GM19328 (cell line): ENCODE measurements at regions not wholly inside any gene's neighbourhood (a gene's known extent, or its start where the extent isn't known, plus 50 kb on each side); places are given as distances from the start of the nearest gene placed in this dataset.

Experiments
- ATAC-seq: cut with Tn5 transposase; IDR thresholded peaks from one replicate; pipeline ENCODE4 v1.9.1; 2021; ENCODE audit warnings: mild to moderate bottlenecking, moderate library complexity; ENCODE audit not compliant: unreplicated experiment

DNA sequence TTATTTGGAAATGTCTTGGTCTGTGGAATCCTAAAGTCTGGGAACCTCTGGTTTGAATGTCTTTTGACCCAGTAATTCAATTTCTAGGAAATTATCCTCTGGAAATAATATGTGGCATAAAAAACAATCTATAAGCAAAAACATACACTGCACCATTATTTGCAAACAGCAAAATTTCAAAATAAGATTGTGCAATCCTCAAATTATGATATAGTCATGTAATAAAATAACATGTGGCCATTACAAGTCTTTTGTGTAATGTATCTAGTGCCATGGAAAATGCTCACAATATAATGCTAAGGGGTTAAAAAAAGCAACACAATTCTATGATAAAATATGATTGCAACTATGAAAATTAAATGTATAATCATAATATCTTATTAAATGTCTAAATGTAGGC lies 312.9 kb upstream of the RUNX1 start:
- ATAC-seq: no peak

DNA sequence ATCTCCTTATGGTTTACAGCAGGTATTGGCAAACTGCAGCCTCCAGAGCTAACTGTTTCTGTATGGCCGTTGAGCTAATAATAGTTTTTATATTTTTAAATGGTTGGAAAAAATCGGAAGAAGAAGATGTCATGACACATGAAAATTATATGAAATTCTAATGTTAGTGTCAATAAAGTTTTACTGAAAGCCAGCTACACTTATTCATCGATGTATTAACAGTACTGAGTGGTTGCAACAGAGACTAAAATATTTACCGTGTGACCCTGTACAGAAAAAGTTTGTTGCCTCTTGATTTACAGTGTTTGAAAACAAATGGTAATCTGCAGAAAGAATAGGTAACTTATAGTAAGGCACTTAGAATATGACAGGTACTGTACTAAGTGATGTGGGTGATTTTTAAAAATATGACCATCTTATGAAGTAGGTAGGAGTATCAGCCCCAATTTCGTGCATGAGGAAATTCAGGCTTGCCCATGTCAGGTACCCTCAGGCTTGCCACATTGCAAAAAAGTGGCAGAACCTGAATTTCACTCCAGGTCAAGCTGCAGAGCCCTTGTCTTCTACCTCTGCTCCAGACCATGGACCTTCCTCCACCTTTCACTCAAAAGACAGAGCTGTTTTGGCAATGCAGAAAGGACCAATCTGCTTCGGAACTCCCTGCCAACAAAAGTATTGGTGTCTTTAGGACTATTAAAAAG lies 311.9 kb upstream of the RUNX1 start:
- ATAC-seq: no peak

DNA sequence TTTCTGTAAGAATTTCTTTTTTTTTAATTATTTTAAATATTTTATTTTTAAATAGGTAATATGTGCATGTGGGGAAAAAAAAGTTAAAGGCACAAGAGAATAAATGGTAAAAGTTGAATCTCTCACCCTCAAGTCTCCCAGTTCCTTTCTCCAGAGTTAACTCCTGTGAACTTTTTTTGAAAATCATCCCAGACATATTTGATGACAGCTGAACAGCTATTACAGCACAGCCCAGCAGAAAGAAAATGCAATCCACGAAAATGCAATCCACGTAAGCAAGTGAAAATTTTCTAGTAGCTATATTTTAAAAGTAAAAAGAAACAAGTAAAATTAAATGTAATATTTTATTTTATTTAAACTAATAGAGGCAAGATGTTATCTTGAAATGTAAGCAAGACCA lies 310.0 kb upstream of the RUNX1 start:
- no peak for ATAC-seq

DNA sequence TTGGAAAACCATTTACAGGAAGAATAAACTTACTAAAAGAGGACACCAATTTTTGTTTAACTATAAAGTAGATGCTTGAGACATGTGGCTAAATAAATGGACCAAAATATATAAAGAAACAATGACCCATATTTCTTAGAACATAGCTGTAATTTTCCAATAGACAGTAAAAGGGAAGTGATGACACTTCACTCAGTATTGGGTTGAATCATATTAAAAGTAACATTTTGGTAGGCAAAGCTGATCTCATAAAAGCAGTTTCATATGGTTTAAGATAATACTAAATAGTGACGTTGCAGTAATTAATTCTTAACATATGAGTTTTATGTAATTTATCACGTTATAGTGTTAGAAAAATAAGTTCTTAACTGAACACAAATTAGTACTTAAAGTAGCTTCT lies 308.9 kb upstream of the RUNX1 start:
- ATAC-seq: no peak

DNA sequence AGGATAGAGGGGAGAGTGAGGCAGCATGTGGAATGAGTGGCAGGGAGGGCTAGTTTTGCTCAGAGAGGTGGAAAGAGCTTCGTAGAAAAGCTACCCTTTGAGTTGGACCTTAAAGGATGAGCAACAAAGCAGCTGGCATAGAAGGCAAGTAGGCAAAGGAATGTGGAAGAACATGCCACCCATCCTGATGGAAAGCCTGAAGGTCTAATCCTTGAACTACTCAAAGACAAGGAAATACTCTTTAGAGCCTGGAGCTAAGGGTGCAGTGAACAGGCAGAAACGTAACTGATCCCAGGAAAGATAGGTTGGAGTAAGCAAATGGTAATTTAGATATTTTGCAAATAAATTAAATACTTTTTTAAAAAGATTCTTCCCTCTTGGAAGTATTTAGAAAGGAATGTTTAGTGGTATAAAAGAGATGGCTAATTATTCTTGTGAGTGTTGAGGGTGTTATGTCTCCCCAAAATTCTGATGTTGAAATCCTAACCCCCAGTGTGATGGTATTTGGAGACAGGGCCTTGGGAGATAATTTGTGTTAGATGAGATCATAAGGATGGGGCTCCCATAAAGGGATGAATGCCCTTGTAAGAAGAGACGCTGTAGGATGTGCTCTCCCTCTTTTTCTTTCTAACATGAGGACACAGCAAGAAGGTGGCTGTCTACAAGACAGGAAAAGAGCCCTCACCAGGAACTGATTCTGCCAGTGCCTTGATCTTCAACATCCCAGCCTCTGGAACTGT lies 308.1 kb upstream of the RUNX1 start:
- ATAC-seq: no peak

DNA sequence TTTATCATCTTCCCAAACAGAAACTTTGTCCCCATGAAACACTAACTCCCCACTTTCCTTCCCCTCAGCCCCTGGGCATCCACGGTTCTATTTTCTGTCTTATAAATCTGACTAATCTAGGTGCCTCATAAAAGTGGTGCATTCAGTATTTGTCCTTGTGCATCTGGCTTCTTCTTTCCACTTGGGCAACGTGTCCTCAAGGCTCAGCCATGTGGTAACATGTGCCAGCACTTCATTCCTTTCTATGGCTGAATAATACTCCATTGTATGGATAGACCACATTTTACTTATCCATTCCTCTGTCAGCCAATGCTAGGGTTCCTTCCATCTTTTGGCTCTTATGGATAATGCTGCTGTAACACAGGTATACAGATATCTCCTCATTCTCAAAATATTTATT lies 305.0 kb upstream of the RUNX1 start:
- no peak for ATAC-seq

DNA sequence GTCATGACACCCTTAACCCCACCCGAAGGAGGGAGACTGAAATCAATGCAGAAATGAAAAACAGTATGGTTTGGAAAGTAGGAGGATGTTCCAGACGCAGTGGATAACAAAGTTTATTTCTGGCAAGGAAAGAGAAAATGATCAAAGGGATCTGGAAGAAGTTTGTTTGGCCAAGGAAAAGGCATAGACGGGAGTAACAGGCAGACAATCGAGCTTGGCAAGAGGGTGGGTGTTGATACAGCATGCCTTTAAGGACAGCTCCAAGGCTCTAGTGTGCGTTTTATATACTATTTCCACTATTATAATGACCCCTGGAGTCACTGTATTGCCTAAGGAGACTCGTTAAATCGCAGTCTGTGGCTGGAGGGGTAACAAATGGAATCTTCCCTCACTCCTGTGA lies 303.7 kb upstream of the RUNX1 start:
- ATAC-seq: no peak

DNA sequence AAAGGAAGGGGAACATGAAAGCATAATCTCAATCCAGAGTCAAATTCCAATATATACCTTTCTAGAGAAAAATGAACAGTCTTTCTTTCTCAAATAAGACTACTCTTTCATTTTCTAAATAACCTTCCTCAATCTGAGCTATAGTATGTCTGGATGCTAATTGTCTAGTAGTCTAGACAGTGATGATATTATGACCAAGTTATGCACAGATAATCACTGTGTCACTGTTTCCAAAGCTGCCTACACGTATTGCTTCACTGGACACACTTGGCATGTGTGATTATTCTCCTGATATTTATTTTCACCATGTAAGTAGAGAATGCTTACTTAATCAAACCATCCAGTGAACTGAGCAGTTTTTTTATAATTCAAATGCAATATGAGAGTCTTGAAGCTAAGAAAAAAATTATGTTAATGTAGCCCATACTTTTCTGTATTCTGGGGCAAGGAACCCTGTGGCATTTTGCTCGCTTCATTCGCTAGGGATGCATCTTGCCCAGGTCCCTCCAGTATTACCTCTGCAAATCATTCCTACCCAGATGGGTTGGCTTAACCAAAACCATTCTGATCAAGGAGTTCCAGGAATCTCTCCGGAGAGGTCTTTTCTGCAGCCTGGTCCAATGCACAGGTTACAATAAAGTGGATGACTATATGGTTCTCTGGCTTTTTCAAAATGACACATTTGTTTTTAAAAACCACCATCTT lies 303.1 kb upstream of the RUNX1 start:
- no peak for ATAC-seq

DNA sequence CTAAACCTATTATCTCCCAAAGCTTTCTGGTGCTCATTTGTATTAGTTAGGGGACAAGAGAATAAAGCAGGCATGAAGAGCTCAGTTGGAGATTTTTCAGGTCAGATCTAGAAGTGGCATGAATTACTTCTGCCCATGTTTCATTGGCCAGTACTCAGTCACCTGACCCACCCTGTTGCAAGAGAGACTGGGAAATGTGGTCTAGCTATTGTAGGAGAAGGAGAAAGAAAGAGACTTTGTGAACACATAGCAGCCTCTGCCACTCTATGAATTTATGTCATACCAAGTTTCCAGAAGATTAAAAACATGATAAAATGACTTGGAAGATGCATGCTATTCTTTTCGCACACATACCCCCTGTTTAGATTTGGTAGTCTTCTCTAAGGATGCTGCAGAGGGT lies 302.3 kb upstream of the RUNX1 start:
- no peak for ATAC-seq

DNA sequence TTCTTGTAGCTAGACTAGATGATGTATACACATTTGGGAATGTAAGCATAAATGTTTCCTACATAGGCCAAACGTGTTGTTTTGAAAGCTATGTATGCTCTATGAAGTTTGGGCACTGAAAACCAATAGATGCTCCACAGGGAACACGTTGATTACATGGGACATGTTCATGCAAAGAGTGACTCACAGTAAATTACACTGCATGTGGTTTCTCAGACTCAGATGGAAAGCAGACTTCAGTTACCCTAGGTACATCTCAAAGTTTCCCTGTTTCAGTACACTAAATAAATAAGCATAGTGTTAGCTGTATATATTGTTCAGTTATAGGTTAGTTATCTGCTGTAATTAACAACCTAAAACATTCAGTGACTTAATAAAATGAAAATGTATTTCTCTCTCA lies 301.9 kb upstream of the RUNX1 start:
- ATAC-seq: no peak

DNA sequence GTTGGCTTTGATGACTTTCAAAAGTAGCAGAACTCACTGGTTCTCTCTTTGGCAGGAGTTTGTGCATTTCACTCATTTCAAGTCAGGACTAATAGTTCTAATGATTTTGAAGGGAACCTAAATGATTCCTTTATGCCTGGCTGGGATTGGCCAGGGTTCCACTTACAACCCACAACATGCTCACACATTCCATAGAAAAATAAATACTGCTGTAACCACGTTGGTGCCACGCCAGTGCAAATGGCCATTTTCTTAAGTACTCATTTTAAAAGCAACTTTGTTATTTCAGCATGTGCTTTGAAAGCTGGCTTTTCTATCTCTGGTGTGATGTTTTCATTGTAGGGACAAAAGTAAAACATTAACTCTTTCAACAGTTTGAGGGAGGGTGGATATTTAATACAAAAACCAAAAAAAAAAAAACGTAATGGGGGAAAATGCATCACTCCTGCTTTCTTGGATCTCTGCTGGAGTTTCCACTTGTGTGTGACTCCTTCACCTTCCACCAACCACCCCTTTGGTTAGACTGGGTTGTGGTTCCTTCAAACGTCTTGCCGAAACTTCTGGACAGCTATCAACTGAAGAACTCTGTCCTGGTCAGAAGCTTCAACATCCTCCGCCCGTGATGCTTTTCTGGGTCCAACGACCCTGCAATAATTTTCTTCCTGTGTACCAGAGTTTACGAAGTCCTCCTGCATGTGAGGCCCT lies 300.4 kb upstream of the RUNX1 start:
- ATAC-seq: no peak

DNA sequence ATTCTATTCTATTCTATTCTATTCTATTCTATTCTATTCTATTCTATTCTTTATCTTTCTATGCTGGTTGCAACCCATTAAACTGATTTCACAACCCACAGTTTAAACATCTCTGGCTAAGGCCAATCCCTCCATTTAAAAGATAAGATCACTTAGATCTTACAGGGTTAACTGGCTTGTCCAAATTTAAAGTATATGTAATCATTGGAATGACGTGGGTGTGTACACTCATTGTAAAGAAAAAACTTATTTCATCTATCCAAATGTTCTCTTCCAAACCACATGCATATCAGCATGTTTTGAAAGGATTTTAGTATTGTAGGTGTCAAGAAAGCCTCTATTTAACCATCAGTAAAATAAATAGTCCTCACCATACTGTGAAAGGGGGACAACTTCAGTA lies 299.6 kb upstream of the RUNX1 start:
- no peak for ATAC-seq

DNA sequence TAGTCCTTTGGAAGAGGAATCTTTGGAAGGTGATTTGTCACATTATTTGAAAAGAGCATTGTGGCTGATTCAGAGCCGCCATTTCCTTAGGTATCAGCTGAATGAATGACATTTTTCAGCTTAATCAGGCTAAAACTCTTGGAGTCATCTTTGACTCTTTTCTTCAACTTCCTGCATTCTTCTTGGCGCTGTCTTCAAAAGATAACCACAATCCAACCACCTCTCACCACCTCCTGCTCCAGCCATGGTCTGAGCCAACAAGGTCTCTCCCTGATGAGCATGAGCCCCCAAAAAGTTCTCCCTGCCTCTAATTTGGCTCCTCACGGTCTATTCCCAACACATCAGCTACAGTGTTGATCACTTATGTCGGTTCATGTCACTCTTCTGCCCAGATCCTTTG lies 297.6 kb upstream of the RUNX1 start:
- ATAC-seq: no peak

DNA sequence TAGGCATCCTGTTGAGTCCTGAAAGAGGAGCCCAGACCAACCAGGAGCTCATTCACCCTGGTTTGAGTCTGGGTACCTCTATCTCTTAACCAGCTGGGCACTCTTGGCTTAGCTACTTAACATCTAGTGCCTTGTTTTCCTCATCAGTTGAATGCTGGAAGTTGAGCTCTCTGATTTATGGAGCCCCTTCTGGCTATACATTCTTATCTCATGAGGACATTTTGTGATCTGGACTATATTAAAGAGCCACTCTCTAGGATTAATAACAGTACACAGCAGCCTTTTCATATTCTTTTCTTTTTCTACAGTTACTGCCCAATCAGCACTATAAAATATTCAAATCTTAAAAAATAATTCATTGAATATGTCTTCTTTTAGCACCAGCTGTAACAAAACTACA lies 296.9 kb upstream of the RUNX1 start:
- ATAC-seq: no peak

DNA sequence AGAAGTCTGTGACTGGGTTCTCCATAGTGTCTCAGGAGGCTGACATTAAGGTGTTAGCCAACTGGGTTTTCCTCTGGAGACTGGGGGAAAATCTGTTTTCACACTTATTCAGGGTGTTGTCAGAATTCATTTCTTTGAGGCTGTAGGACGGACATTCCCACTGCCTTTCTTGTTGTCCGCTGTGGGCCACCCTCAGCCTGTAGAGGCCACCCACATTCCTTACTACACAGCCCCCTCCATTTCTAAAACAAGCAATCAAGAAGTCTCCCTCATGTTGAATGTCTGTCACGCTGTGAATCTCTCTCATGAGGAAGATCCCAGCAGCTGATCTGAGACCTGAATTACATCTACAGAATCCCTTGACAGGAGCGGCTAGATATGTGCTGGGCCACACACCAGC lies 295.5 kb upstream of the RUNX1 start:
- no peak for ATAC-seq

DNA sequence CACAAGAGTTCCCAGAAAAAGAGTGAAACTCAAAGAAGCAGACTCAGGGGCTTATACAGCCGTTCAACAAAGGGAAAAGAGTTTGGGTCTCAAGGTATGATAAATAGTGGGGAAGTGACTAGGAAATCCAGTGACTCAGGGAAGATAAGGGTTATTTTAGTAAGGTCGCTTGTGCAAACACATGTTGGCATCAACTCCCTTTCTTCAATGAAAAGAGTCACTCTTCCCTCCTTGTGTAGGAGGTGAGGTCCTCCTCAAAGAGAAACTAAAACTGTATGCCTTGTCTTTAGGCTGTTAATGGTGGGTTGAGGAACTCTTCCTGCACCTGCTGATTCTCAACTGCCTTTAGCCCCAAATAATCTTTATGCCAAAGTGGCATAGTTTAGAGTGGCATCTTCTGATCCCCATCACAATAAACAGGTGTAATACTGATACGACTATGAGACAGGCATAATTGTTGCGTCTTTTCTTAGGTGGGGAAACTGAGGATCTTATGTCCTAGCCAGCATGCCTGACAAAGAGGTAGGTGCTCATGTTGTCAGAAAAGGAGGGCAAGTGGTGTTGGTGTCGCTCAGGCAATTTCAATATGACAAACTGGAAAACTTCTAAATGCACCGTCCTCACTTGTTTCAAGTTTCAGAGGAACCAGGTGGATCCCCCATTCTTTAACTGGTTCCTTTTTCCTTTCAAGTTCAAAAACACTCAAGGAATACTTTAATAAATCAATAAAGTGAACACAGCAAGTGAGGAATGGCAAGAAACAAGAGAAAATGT lies 294.1 kb upstream of the RUNX1 start:
- ATAC-seq: no peak

DNA sequence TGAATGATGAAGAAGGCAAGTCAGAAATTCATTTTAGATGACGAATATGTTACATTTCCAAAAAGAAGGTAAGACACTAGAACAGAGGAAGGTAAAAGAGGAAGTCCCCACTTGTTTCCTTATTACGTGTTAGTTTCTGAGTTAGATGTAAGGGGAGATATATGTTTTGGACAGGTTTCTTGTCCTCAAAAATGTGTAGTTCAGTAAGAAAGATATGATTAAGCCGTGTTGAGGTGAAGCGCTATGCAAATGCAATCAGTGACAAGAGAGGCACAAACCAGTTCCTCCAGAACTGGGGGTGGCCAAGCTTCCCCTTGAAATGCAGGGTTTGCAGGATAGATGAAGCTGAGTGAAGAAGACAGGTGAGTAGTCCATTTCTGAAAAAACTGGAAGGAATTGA lies 293.3 kb upstream of the RUNX1 start:
- no peak for ATAC-seq

DNA sequence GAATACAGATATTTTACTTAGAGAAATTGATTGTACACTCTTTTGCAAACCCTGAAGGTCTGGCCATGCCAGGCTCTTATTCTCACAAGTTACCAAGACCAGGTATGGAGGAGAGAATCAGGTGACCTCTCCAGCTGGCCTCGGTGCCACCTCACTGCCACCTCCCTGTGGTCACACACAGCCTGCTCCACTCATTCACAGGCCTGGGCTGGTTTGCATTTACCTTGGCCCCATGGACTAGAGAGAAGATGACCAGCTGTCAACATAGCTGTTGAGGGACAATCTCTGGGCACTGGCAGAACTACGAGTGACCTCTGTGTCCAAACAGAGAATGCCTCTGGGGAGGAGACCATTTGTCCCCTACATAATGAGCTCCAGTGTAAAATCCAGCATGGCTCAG lies 291.2 kb upstream of the RUNX1 start:
- no peak for ATAC-seq

DNA sequence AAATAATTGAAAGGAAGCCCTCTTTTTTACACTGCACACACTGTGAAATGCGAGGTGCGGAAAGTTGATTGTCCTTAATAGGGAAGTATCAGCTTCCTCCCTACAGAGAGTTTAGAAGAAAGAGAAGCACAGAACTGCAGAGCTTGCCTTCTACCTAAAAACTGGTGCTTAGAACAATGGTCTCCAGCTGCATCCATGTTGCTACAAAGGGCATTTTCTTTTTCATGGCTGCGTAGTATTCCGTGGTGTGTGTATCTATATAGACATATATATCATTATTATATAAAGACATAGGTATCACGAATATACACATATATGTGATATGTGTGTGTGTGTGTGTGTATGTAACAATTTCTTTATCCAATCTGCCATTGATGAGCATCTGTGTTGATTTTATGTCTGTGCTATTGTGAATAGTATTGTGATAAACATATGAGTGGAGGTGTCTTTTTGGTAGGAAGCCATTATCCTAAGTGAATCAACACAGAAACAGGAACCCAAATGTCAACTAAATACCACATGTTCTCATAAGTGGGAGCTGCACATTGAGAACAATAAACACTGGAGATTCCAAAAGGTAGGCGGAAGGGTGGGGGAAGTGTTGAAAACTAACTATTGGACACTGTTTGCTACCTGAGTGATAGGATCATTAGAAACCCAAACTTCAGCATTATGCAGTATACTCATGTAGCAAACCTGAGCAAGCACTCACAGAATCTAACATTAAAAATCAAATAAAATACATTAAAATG lies 290.0 kb upstream of the RUNX1 start:
- ATAC-seq: no peak

DNA sequence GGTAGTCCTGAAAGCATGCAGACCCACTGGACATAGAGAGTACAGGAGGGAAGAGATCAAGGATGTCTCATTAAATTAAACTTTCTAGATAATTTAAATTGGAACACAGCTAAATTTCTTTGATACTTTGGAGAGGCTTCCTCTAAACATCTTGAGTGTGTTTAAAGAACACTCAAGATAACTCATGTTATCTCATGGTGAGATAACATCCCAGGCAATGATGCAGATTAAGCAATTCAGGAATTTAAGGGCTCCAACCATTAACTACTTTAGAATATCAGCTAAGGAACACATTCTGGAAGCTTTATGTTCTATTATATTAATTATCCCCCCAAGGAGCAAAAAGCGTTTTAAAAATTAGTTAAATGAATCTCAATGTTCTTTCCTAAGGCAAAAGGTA lies 289.2 kb upstream of the RUNX1 start:
- ATAC-seq: no peak
